ENCODE measurements at regions not wholly inside any gene's neighbourhood (a gene's known extent, or its start where the extent isn't known, plus 50 kb on each side); places are given as distances from the start of the nearest gene placed in this dataset.

DNA sequence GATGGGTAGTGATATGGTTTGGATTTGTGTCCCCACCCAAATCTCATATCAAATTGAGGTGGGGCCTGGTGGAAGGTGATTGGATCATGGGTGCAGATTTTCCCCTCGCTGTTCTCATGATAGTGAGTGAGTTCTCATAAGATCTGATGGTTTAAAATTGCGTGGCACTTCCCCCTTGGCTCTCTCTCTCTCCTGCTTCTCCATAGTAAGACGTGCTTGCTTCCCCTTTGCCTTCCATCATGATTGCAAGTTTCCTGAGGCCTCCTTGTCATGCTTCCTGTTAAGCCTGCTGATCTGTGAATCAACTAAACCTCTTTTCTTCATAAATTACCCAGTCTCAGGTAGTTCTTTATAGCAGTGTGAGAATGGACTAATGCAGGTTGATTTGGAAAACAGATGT lies 223.2 kb upstream of the APCDD1 start:
- TF ChIP-seq, protein P1, sequence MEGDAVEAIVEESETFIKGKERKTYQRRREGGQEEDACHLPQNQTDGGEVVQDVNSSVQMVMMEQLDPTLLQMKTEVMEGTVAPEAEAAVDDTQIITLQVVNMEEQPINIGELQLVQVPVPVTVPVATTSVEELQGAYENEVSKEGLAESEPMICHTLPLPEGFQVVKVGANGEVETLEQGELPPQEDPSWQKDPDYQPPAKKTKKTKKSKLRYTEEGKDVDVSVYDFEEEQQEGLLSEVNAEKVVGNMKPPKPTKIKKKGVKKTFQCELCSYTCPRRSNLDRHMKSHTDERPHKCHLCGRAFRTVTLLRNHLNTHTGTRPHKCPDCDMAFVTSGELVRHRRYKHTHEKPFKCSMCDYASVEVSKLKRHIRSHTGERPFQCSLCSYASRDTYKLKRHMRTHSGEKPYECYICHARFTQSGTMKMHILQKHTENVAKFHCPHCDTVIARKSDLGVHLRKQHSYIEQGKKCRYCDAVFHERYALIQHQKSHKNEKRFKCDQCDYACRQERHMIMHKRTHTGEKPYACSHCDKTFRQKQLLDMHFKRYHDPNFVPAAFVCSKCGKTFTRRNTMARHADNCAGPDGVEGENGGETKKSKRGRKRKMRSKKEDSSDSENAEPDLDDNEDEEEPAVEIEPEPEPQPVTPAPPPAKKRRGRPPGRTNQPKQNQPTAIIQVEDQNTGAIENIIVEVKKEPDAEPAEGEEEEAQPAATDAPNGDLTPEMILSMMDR (IDR thresholded peaks at IDR 0.05) = no peak
- no peak for TF ChIP-seq POLR2A (IDR thresholded peaks at IDR 0.05)
